Trophoblast cell (in vitro differentiated cells and primary cell): ENCODE measurements at regions not wholly inside any gene's neighbourhood (a gene's known extent, or its start where the extent isn't known, plus 50 kb on each side); places are given as distances from the start of the nearest gene placed in this dataset.

Experiments
- DNase-seq, 2 donors: peaks; one replicate each; pipeline ENCODE4 v3.0.0-alpha.2; 2016
- H2AFZ ChIP-seq: 2 replicates; pipeline ENCODE4 v1.6.1; 2013; ENCODE audit warnings: low read length, moderate library complexity, mild to moderate bottlenecking; ENCODE audit not compliant: insufficient read depth, poor library complexity
- H2AK5ac ChIP-seq: 2 replicates; pipeline ENCODE4 v1.6.1; 2013; ENCODE audit warnings: mild to moderate bottlenecking, low read length
- H2BK120ac ChIP-seq: 2 replicates; pipeline ENCODE4 v1.6.1; 2013; ENCODE audit warnings: low read length, mild to moderate bottlenecking, moderate library complexity; ENCODE audit not compliant: insufficient read depth, poor library complexity
- H2BK12ac ChIP-seq: 2 replicates; pipeline ENCODE4 v1.6.1; 2013; ENCODE audit warnings: mild to moderate bottlenecking, low read length, moderate library complexity
- H2BK5ac ChIP-seq: 2 replicates; pipeline ENCODE4 v1.6.1; 2013; ENCODE audit warnings: low read length, low read depth, moderate library complexity, mild to moderate bottlenecking; ENCODE audit not compliant: poor library complexity
- H3K14ac ChIP-seq: 2 replicates; pipeline ENCODE4 v1.6.1; 2013; ENCODE audit warnings: mild to moderate bottlenecking, low read length
- H3K18ac ChIP-seq: 2 replicates; pipeline ENCODE4 v1.6.1; 2013; ENCODE audit warnings: mild to moderate bottlenecking, low read length
- H3K23ac ChIP-seq: 2 replicates; pipeline ENCODE4 v1.6.1; 2013; ENCODE audit warnings: low read length
- H3K27ac ChIP-seq: 2 replicates; pipeline ENCODE4 v1.5.1; 2013; ENCODE audit warnings: low read depth, mild to moderate bottlenecking, inconsistent platforms, low read length, moderate library complexity
- H3K27me3 ChIP-seq: 2 replicates; pipeline ENCODE4 v1.6.1; 2013; ENCODE audit warnings: inconsistent platforms, mild to moderate bottlenecking, low read length, moderate library complexity; ENCODE audit not compliant: insufficient read depth
- H3K36me3 ChIP-seq, 2 experiments: 1 replicate in 1 of 2; 2 replicates in 1 of 2; pipeline ENCODE4 v1.6.1; 2013; ENCODE audit warnings: low read length in 2 of 2, mild to moderate bottlenecking in 2 of 2, moderate library complexity in 1 of 2; ENCODE audit not compliant: insufficient read depth in 2 of 2, control insufficient read depth in 1 of 2
- H3K4ac ChIP-seq: 2 replicates; pipeline ENCODE4 v1.6.1; 2013; ENCODE audit warnings: low read depth, mild to moderate bottlenecking, low read length, moderate library complexity
- H3K4me1 ChIP-seq, 2 experiments: 1 replicate in 1 of 2; 2 replicates in 1 of 2; pipeline ENCODE4 v1.6.1; 2013; ENCODE audit warnings: low read length in 2 of 2, mild to moderate bottlenecking in 2 of 2, moderate library complexity in 1 of 2; ENCODE audit not compliant: insufficient read depth in 2 of 2, control insufficient read depth in 1 of 2
- H3K4me2 ChIP-seq: 2 replicates; pipeline ENCODE4 v1.6.1; 2013; ENCODE audit warnings: inconsistent platforms, mild to moderate bottlenecking, low read length, moderate library complexity
- H3K4me3 ChIP-seq: 2 replicates; pipeline ENCODE4 v1.5.1; 2013; ENCODE audit warnings: mild to moderate bottlenecking, low read depth, low read length, inconsistent platforms
- H3K79me1 ChIP-seq: one replicate; pipeline ENCODE4 v1.6.1; 2013; ENCODE audit warnings: low read length
- H3K79me2 ChIP-seq: 2 replicates; pipeline ENCODE4 v1.6.1; 2013; ENCODE audit warnings: low read length, mild to moderate bottlenecking; ENCODE audit not compliant: control insufficient read depth, insufficient read depth, poor library complexity
- H3K9ac ChIP-seq: 2 replicates; pipeline ENCODE4 v1.6.1; 2013; ENCODE audit warnings: mild to moderate bottlenecking, low read length
- H3K9me3 ChIP-seq: 2 replicates; pipeline ENCODE4 v1.6.1; 2013; ENCODE audit warnings: low read depth, mild to moderate bottlenecking, control low read depth, inconsistent platforms, low read length; ENCODE audit not compliant: insufficient read depth
- H4K12ac ChIP-seq: 2 replicates; pipeline ENCODE4 v1.6.1; 2013; ENCODE audit warnings: low read depth, mild to moderate bottlenecking, low read length, moderate library complexity
- H4K8ac ChIP-seq: 2 replicates; pipeline ENCODE4 v1.6.1; 2013; ENCODE audit warnings: low read depth, mild to moderate bottlenecking, low read length, moderate library complexity
- H4K91ac ChIP-seq: one replicate; pipeline ENCODE4 v1.6.1; 2013; ENCODE audit warnings: low read depth, mild to moderate bottlenecking, low read length, moderate library complexity
- WGBS: extraction: QIAGEN DNeasy Blood & Tissue Kit; methylation state at CpG from one replicate; pipeline ENCODE4 v1.1.7; 2013; ENCODE audit warnings: missing lambda C conversion rate; ENCODE audit not compliant: insufficient read length, insufficient coverage; ENCODE audit errors: extremely low coverage; 5-methylcytosine and 5-hydroxymethylcytosine counted together

- Histone ChIP-seq H3K27me3 (no peaks in the 10 kb centered on the region), H3K9ac (no peak overlapping the region), H2BK120ac (no peak overlapping the region), H4K91ac (no peak overlapping the region), H3K23ac (no peak overlapping the region), H3K27ac (no peak overlapping the region), H2BK5ac (no peak overlapping the region), H4K8ac (no peak overlapping the region), H3K14ac (no peak overlapping the region), H3K4me2 (no peak overlapping the region), H2AFZ (no peak overlapping the region), H3K18ac (no peak overlapping the region), H3K4me1 (no peaks in the 10 kb centered on the region), H3K9me3 (no peaks in the 10 kb centered on the region), H3K4ac (no peak overlapping the region), H2AK5ac (no peak overlapping the region), H3K4me3 (no peak overlapping the region), H3K79me1 (no peaks in the 10 kb centered on the region), H3K36me3 (no peaks in the 10 kb centered on the region), H4K12ac (no peak overlapping the region), H3K79me2 (no peaks in the 10 kb centered on the region), H2BK12ac (no peak overlapping the region)
- WGBS: no CpG with 5 or more reads among the region's 3 CpGs
- DNase-seq: no peak
Measured at GRCh38 chr4:151859641-151860040, 98.8 kb upstream of the GATB start.

DNA sequence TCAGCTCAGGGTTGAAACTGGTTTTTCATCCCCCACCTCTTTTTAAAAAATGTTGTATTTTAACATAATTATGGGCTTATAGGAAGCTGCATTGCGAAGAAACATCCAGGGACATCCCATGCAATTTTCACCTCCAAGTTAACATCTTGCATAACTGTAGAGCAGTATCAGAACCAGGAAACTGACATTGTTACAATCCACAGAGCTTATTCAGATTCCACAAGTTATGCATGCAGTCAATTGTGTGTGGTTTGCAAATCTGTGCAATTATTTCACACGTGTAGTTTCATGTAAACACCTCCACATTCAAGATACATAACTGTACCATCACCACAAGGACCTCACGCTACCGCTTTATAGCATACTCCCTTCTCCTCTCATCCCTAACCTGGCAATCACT lies 97.5 kb upstream of the GATB start:
- Histone ChIP-seq H3K4me1 (no peaks in the 10 kb centered on the region), H3K18ac (no peak overlapping the region), H3K27ac (no peak overlapping the region), H3K9ac (no peak overlapping the region), H3K4me3 (no peak overlapping the region), H3K4me2 (no peak overlapping the region), H4K8ac (no peak overlapping the region), H2BK120ac (no peak overlapping the region), H3K27me3 (no peaks in the 10 kb centered on the region), H2BK12ac (no peak overlapping the region), H4K91ac (no peak overlapping the region), H4K12ac (no peak overlapping the region), H3K79me2 (no peaks in the 10 kb centered on the region), H3K9me3 (no peaks in the 10 kb centered on the region), H3K14ac (no peak overlapping the region), H2AFZ (no peak overlapping the region), H3K23ac (no peak overlapping the region), H3K36me3 (no peaks in the 10 kb centered on the region), H2BK5ac (no peak overlapping the region), H2AK5ac (no peak overlapping the region), H3K4ac (no peak overlapping the region), H3K79me1 (no peaks in the 10 kb centered on the region)
- WGBS: no CpG with 5 or more reads among the region's 4 CpGs
- peak in 1 of 2 donors; percentile 17 for DNase-seq

DNA sequence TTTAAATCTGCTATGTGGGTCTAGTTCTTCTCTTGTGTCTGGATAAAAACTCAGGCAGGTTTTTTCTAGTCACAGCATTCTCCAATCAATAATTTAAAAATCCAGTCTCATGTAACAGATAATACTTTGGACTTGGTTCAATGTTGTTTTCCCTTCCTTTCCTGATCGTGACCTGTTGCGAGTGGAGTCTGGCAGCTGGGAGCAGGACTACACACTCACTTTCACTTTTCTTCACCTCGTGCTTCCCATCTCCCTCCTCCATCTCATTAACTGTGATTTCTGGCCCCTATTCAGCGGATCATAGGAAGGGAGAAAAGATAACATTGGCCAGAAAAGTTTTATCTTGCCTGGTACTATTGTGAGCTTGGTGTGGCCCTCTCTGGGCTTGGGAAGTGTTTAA lies 96.6 kb upstream of the GATB start:
- H4K8ac ChIP-seq: no peak overlapping the region
- no peak overlapping the region for H2AFZ ChIP-seq
- H3K27me3 ChIP-seq: no peaks in the 10 kb centered on the region
- no peaks in the 10 kb centered on the region for H3K9me3 ChIP-seq
- no peaks in the 10 kb centered on the region for H3K4me1 ChIP-seq
- no peak overlapping the region for H3K27ac ChIP-seq
- no peak overlapping the region for H4K12ac ChIP-seq
- no peaks in the 10 kb centered on the region for H3K79me1 ChIP-seq
- no peak overlapping the region for H3K4me2 ChIP-seq
- no peak overlapping the region for H2BK5ac ChIP-seq
- no peak overlapping the region for H3K4ac ChIP-seq
- no peak overlapping the region for H3K14ac ChIP-seq
- H2BK12ac ChIP-seq: no peak overlapping the region
- no peak overlapping the region for H3K9ac ChIP-seq
- H3K4me3 ChIP-seq: no peak overlapping the region
- H3K23ac ChIP-seq: no peak overlapping the region
- no peaks in the 10 kb centered on the region for H3K36me3 ChIP-seq
- H2AK5ac ChIP-seq: no peak overlapping the region
- no peaks in the 10 kb centered on the region for H3K79me2 ChIP-seq
- no peak overlapping the region for H2BK120ac ChIP-seq
- WGBS: no CpG with 5 or more reads among the region's 4 CpGs
- no peak for DNase-seq
- no peak overlapping the region for H4K91ac ChIP-seq
- no peak overlapping the region for H3K18ac ChIP-seq

DNA sequence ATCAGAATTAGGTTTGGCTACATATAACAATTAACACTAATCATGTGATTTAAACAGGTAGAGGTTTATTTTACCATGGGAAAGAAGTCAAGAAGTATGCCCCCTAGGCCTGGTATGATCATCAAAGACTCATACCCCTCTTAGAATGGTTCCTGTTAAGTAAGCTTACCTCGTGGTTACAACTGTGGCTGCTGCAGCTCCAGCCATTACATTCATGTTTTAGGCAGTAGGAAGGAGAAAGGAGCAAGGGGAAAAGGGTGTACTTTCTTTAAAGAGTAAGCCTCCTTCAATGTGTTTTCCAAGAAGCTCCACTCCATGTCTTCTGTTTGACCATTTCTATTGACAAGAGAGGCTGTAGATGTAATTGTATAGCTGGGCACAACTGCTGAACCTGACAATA lies 94.9 kb upstream of the GATB start:
- no peak overlapping the region for H4K91ac ChIP-seq
- H3K79me1 ChIP-seq: no peaks in the 10 kb centered on the region

More for the DNA sequence above, 94.9 kb upstream of the GATB start:
- Histone ChIP-seq H3K23ac (no peak overlapping the region), H2BK5ac (no peak overlapping the region), H3K27me3 (no peaks in the 10 kb centered on the region), H2BK12ac (no peak overlapping the region), H3K79me2 (no peaks in the 10 kb centered on the region), H2BK120ac (no peak overlapping the region), H4K8ac (no peak overlapping the region), H3K4me2 (no peak overlapping the region), H3K9ac (no peak overlapping the region), H3K18ac (no peak overlapping the region), H3K4ac (no peak overlapping the region), H3K27ac (no peak overlapping the region), H3K4me3 (no peak overlapping the region), H3K36me3 (no peaks in the 10 kb centered on the region), H4K12ac (no peak overlapping the region), H3K14ac (no peak overlapping the region), H3K4me1 (no peaks in the 10 kb centered on the region), H2AK5ac (no peak overlapping the region), H3K9me3 (no peaks in the 10 kb centered on the region), H2AFZ (no peak overlapping the region)
- DNase-seq: no peak
- no CpG with 5 or more reads among the region's 1 CpG for WGBS
